ENCODE measurements at regions not wholly inside any gene's neighbourhood (a gene's known extent, or its start where the extent isn't known, plus 50 kb on each side); places are given as distances from the start of the nearest gene placed in this dataset.

DNA sequence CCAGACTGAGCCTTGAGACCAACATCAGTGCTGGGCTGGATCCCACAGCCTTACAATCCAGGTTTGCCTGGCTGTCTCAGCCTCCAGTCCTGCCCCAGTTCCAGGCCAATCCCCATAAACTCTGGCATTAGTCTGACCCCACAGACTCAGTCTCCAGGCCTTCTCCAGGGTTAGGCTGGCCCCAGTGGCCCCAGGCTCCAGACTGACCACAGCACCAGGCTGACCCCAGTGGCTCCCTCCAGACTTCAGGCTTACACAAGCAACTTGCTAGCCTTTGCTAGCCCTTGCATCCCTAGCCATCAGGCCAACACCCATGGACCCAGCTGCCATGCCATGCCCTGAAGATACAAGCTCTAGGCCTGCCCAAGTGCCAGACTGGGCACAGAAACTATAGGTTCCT lies 1326.0 kb upstream of the C9orf72 start:
- TF ChIP-seq SNRNP70 (optimal IDR thresholded peaks at IDR 0.05; ENCODE audit: low read depth, low read length) (no peak), EZH2 (IDR thresholded peaks at IDR 0.05; ENCODE audit: borderline replicate concordance, low read depth, low read length) (no peak), BDP1 (IDR thresholded peaks at IDR 0.05; ENCODE audit: insufficient read depth, insufficient read length) (no peak), TAF7 (tag; IDR thresholded peaks at IDR 0.05) (no peak), SP1 (CRISPR knock-in tag; IDR thresholded peaks at IDR 0.05) (no peak), HMBOX1 (IDR thresholded peaks at IDR 0.05) (no peak), HMGN3 (IDR thresholded peaks at IDR 0.05; ENCODE audit: borderline replicate concordance, extremely low read depth, insufficient read length, low read depth, low read length) (no peak)
- TF ChIP-seq, protein P1, sequence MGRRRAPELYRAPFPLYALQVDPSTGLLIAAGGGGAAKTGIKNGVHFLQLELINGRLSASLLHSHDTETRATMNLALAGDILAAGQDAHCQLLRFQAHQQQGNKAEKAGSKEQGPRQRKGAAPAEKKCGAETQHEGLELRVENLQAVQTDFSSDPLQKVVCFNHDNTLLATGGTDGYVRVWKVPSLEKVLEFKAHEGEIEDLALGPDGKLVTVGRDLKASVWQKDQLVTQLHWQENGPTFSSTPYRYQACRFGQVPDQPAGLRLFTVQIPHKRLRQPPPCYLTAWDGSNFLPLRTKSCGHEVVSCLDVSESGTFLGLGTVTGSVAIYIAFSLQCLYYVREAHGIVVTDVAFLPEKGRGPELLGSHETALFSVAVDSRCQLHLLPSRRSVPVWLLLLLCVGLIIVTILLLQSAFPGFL (CRISPR knock-in tag; IDR thresholded peaks at IDR 0.05) = no peak
- TF ChIP-seq, protein P2, sequence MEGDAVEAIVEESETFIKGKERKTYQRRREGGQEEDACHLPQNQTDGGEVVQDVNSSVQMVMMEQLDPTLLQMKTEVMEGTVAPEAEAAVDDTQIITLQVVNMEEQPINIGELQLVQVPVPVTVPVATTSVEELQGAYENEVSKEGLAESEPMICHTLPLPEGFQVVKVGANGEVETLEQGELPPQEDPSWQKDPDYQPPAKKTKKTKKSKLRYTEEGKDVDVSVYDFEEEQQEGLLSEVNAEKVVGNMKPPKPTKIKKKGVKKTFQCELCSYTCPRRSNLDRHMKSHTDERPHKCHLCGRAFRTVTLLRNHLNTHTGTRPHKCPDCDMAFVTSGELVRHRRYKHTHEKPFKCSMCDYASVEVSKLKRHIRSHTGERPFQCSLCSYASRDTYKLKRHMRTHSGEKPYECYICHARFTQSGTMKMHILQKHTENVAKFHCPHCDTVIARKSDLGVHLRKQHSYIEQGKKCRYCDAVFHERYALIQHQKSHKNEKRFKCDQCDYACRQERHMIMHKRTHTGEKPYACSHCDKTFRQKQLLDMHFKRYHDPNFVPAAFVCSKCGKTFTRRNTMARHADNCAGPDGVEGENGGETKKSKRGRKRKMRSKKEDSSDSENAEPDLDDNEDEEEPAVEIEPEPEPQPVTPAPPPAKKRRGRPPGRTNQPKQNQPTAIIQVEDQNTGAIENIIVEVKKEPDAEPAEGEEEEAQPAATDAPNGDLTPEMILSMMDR (IDR thresholded peaks at IDR 0.05 in 2 of 3, conservative IDR thresholded peaks at IDR 0.05 in 1 of 3; ENCODE audit: insufficient read depth in 2 of 3, low read depth in 1 of 3, low read length in 3 of 3) = no peak
- TF ChIP-seq, protein P3, sequence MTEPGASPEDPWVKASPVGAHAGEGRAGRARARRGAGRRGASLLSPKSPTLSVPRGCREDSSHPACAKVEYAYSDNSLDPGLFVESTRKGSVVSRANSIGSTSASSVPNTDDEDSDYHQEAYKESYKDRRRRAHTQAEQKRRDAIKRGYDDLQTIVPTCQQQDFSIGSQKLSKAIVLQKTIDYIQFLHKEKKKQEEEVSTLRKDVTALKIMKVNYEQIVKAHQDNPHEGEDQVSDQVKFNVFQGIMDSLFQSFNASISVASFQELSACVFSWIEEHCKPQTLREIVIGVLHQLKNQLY (CRISPR knock-in tag; conservative IDR thresholded peaks at IDR 0.05) = no peak

Measured in K562 (cell line).